H1 (cell line): ENCODE measurements at regions not wholly inside any gene's neighbourhood (a gene's known extent, or its start where the extent isn't known, plus 50 kb on each side); places are given as distances from the start of the nearest gene placed in this dataset.

Experiments
- CTCF ChIA-PET: fragments of 300-600 bp; sonication (Branson Sonifier 250); formaldehyde crosslinking; loops from one replicate; lab custom pipeline; 2021; ENCODE audit not compliant: partially characterized antibody; lab: Charles Lee
- POLR2A ChIA-PET: fragments of 300-600 bp; sonication (Branson Sonifier 250); formaldehyde crosslinking; loops from one replicate; lab custom pipeline; 2021; ENCODE audit warnings: inconsistent platforms; ENCODE audit not compliant: partially characterized antibody; lab: Charles Lee
- DNase-seq, 2 experiments: peaks; one replicate each; pipeline versions ENCODE4 v3.0.0 to v3.0.0-alpha.2; 2010 to 2022; ENCODE audit warnings: low spot score in 2 of 2, low read depth in 1 of 2, mixed read lengths in 1 of 2
- FAIRE-seq: peaks from 2 replicates; lab custom pipeline; 2011; peaks lifted over from hg19 to GRCh38; lab: Jason Lieb, UNC
- H2AFZ ChIP-seq: 2 replicates; pipeline ENCODE4 v1.8.1; 2012; ENCODE audit warnings: low read length, inconsistent platforms
- H2AK5ac ChIP-seq: 2 replicates; pipeline ENCODE4 v1.6.1; 2013; ENCODE audit warnings: low read depth, low read length
- H2BK120ac ChIP-seq: replicated peaks from 2 replicates; pipeline ENCODE3; 2013; ENCODE audit warnings: low read depth, low read length, inconsistent platforms
- H2BK12ac ChIP-seq: 2 replicates; pipeline ENCODE4 v1.6.1; 2013; ENCODE audit warnings: low read depth, low read length
- H2BK15ac ChIP-seq: 2 replicates; pipeline ENCODE4 v1.6.1; 2013; ENCODE audit warnings: low read length
- H2BK20ac ChIP-seq: 2 replicates; pipeline ENCODE4 v1.6.1; 2013; ENCODE audit warnings: low read length
- H2BK5ac ChIP-seq: 2 replicates; pipeline ENCODE4 v1.6.1; 2013; ENCODE audit warnings: low read depth, low read length
- H3K14ac ChIP-seq: 2 replicates; pipeline ENCODE4 v1.6.1; 2013; ENCODE audit warnings: inconsistent platforms; ENCODE audit not compliant: insufficient read length
- H3K18ac ChIP-seq: 2 replicates; pipeline ENCODE4 v1.6.1; 2013; ENCODE audit warnings: low read length; ENCODE audit errors: extremely low read depth
- H3K23ac ChIP-seq: 2 replicates; pipeline ENCODE4 v1.6.1; 2013; ENCODE audit warnings: inconsistent platforms; ENCODE audit not compliant: insufficient read length
- H3K23me2 ChIP-seq: 2 replicates; pipeline ENCODE4 v1.6.1; 2013; ENCODE audit warnings: low read depth, low read length
- H3K27ac ChIP-seq: 2 replicates; pipeline ENCODE4 v1.6.1; 2011; ENCODE audit warnings: low read depth, low read length, inconsistent platforms
- H3K27me3 ChIP-seq, 4 experiments: replicated peaks in 1 of 4; 1 replicate in 1 of 4; 2 replicates in 3 of 4; pipeline versions ENCODE4 v1.6.1 to v1.8.1; 2011 to 2013; ENCODE audit warnings: low read length in 3 of 4, mild to moderate bottlenecking in 3 of 4, inconsistent platforms in 2 of 4, mixed read lengths in 2 of 4, moderate library complexity in 1 of 4; ENCODE audit not compliant: control insufficient read depth in 3 of 4, insufficient read depth in 3 of 4; ENCODE audit errors: extremely low read depth in 1 of 4
- H3K36me3 ChIP-seq, 4 experiments: 2 replicates each; pipeline versions ENCODE4 v1.6.1 to v1.8.1; 2011 to 2013; ENCODE audit warnings: mild to moderate bottlenecking in 4 of 4, low read length in 3 of 4, moderate library complexity in 2 of 4, control low read depth in 1 of 4, inconsistent platforms in 1 of 4; ENCODE audit not compliant: insufficient read depth in 4 of 4, control insufficient read depth in 2 of 4
- H3K4ac ChIP-seq: replicated peaks from 2 replicates; pipeline ENCODE3; 2013; ENCODE audit warnings: low read length, low read depth, mixed read lengths, inconsistent platforms; ENCODE audit not compliant: insufficient read length
- H3K4me1 ChIP-seq, 4 experiments: replicated peaks in 1 of 4; 1 replicate in 1 of 4; 2 replicates in 3 of 4; pipeline versions ENCODE4 v1.6.1 to v1.8.1; 2011 to 2013; ENCODE audit warnings: low read length in 3 of 4, inconsistent platforms in 2 of 4, mixed read lengths in 1 of 4; ENCODE audit not compliant: insufficient read depth in 4 of 4, control insufficient read depth in 3 of 4
- H3K4me2 ChIP-seq, 2 experiments: 2 replicates each; pipeline versions ENCODE4 v1.6.1 to v1.8.1; 2011 to 2013; ENCODE audit warnings: low read depth in 2 of 2, low read length in 2 of 2, control low read depth in 1 of 2, inconsistent platforms in 1 of 2, mild to moderate bottlenecking in 1 of 2; ENCODE audit not compliant: insufficient read depth in 1 of 2
- H3K4me3 ChIP-seq, 4 experiments: fragments of 200-600, 300-600 bp in 1 of 4; sonication (generic), shearing (Covaris generic), sonication (Bioruptor Twin) in 1 of 4; 2 replicates each; pipeline versions ENCODE4 v1.5.1 to v1.8.1; 2011 to 2016; ENCODE audit warnings: low read length in 4 of 4, low read depth in 3 of 4, control low read depth in 2 of 4, inconsistent platforms in 2 of 4, mild to moderate bottlenecking in 2 of 4, mixed read lengths in 1 of 4, moderate library complexity in 1 of 4; ENCODE audit not compliant: insufficient read depth in 2 of 4; ENCODE audit errors: extremely low read depth in 1 of 4
- H3K56ac ChIP-seq: replicated peaks from 2 replicates; pipeline ENCODE3; 2013; ENCODE audit warnings: low read depth, mild to moderate bottlenecking, mixed read lengths, low read length, inconsistent platforms; ENCODE audit not compliant: insufficient read length
- H3K79me1 ChIP-seq: 2 replicates; pipeline ENCODE4 v1.6.1; 2013; ENCODE audit warnings: low read depth, low read length, control low read depth
- H3K79me2 ChIP-seq, 2 experiments: 2 replicates each; pipeline versions ENCODE4 v1.6.1 to v1.8.1; 2012 to 2013; ENCODE audit warnings: low read length in 2 of 2, mild to moderate bottlenecking in 2 of 2, inconsistent platforms in 1 of 2; ENCODE audit not compliant: insufficient read depth in 2 of 2, control insufficient read depth in 1 of 2
- H3K9ac ChIP-seq, 4 experiments: replicated peaks in 1 of 4; 1 replicate in 1 of 4; 2 replicates in 3 of 4; pipeline versions ENCODE4 v1.6.1 to v1.8.1; 2011 to 2013; ENCODE audit warnings: low read depth in 3 of 4, low read length in 3 of 4, control low read depth in 2 of 4, mild to moderate bottlenecking in 2 of 4, moderate library complexity in 2 of 4, inconsistent platforms in 1 of 4; ENCODE audit errors: extremely low read depth in 1 of 4
- H3K9me3 ChIP-seq, 2 experiments: 2 replicates each; pipeline versions ENCODE4 v1.6.1 to v1.8.1; 2012 to 2013; ENCODE audit warnings: mild to moderate bottlenecking in 2 of 2, moderate library complexity in 2 of 2, control low read depth in 1 of 2, inconsistent platforms in 1 of 2, low read depth in 1 of 2, low read length in 1 of 2, mixed read lengths in 1 of 2; ENCODE audit not compliant: insufficient read depth in 2 of 2
- H4K20me1 ChIP-seq, 2 experiments: replicated peaks in 1 of 2; 2 replicates each; pipeline versions ENCODE3 to v1.8.1; 2011 to 2013; ENCODE audit warnings: inconsistent platforms in 2 of 2, low read length in 2 of 2, mild to moderate bottlenecking in 1 of 2; ENCODE audit not compliant: insufficient read depth in 2 of 2, control insufficient read depth in 1 of 2
- H4K5ac ChIP-seq: 2 replicates; pipeline ENCODE4 v1.6.1; 2013; ENCODE audit warnings: low read length, low read depth, mixed read lengths, inconsistent platforms; ENCODE audit not compliant: insufficient read length
- H4K8ac ChIP-seq: 2 replicates; pipeline ENCODE4 v1.8.0; 2013; ENCODE audit warnings: mild to moderate bottlenecking, moderate library complexity, low read length, inconsistent platforms; ENCODE audit not compliant: insufficient read depth; ENCODE audit errors: extremely low read depth
- H4K91ac ChIP-seq: replicated peaks from 2 replicates; pipeline ENCODE3; 2013; ENCODE audit warnings: low read length, mixed read lengths, inconsistent platforms; ENCODE audit not compliant: insufficient read length
- ASH2L ChIP-seq: fragments of 200-600, 300-600 bp; sonication (generic); IDR thresholded peaks from one replicate; pipeline ENCODE4 v1.7.1; 2017; ENCODE audit warnings: low read length
- BCL11A ChIP-seq, 2 experiments: IDR thresholded peaks; one replicate each; pipeline ENCODE4 v1.6.1; 2011; ENCODE audit warnings: low read depth in 2 of 2, low read length in 2 of 2, mild to moderate bottlenecking in 2 of 2
- CHD1 ChIP-seq: IDR thresholded peaks from 2 replicates; pipeline ENCODE4 v1.6.1; 2012; ENCODE audit warnings: low read depth, low read length, improper control_type of control experiment
- CTCF ChIP-seq, 3 experiments: IDR thresholded peaks; 1 replicate in 2 of 3; 2 replicates in 1 of 3; pipeline versions ENCODE4 v1.5.1 to v1.6.1; 2011; ENCODE audit warnings: low read length in 3 of 3, mild to moderate bottlenecking in 3 of 3, inconsistent platforms in 2 of 3, low read depth in 1 of 3, moderate library complexity in 1 of 3; ENCODE audit not compliant: insufficient read depth in 1 of 3; ENCODE audit errors: control extremely low read depth in 1 of 3
- EZH2 ChIP-seq: fragments of 200-600 bp; sonication (generic); IDR thresholded peaks from 2 replicates; pipeline ENCODE4 v1.7.1; 2012; ENCODE audit warnings: low read depth, mild to moderate bottlenecking, moderate library complexity, low read length, inconsistent platforms; ENCODE audit not compliant: severe bottlenecking
- JUND ChIP-seq: IDR thresholded peaks from 2 replicates; pipeline ENCODE4 v1.6.1; 2011; ENCODE audit warnings: mild to moderate bottlenecking, improper control_type of control experiment, low read length
- WGBS, 2 experiments: shearing (Covaris generic) in 1 of 2; methylation state at CpG; one replicate each; pipeline versions ENCODE4 v1.1.6 to v1.1.7; 2013 to 2015; ENCODE audit warnings: low lambda C conversion rate in 2 of 2, mixed read lengths in 2 of 2, inconsistent platforms in 1 of 2, low coverage in 1 of 2, missing lambda C conversion rate in 1 of 2; ENCODE audit not compliant: insufficient replicate concordance in 2 of 2, insufficient coverage in 1 of 2, insufficient read length in 1 of 2; ENCODE audit errors: extremely low coverage in 1 of 2, missing lambda C conversion rate in 1 of 2; 5-methylcytosine and 5-hydroxymethylcytosine counted together

GRCh38 chr21:35460441-35460840 lies 411.3 kb upstream of the RUNX1 start:
- no peak for DNase-seq
- H3K56ac ChIP-seq = no peak overlapping the region

More at GRCh38 chr21:35460441-35460840, 411.3 kb upstream of the RUNX1 start:
- 93% methylated on average over 9 of the region's 9 CpGs; no CpG with 5 or more reads in 1 of the 2 experiments for WGBS, 2 experiments
- H3K79me2 ChIP-seq = no peaks in the 10 kb centered on the region
- H3K9ac ChIP-seq = no peak overlapping the region
- no peak overlapping the region for H3K4me3 ChIP-seq
- no peak overlapping the region for H3K14ac ChIP-seq
- no peak overlapping the region for H3K18ac ChIP-seq
- no peak overlapping the region for H2BK15ac ChIP-seq
- no peak overlapping the region for H3K23ac ChIP-seq
- H4K20me1 ChIP-seq = no peaks in the 10 kb centered on the region
- no peak overlapping the region for H2BK120ac ChIP-seq
- ChIA-PET CTCF (no interaction called here), POLR2A (no interaction called here)
- H4K91ac ChIP-seq = no peak overlapping the region
- TF ChIP-seq CTCF (IDR thresholded peaks at IDR 0.05; ENCODE audit: control extremely low read depth in 1 of 3, insufficient read depth in 1 of 3, low read depth in 1 of 3, low read length in 3 of 3) = no peak
- no peak for TF ChIP-seq BCL11A (IDR thresholded peaks at IDR 0.05; ENCODE audit: low read depth in 2 of 2, low read length in 2 of 2)
- no peak for TF ChIP-seq ASH2L
- no peak for TF ChIP-seq EZH2
- no peak for TF ChIP-seq JUND
- TF ChIP-seq CHD1 = no peak
- H4K5ac ChIP-seq = no peak overlapping the region
- H2BK5ac ChIP-seq = no peak overlapping the region
- H3K27ac ChIP-seq = no peak overlapping the region
- H2AFZ ChIP-seq = no peak overlapping the region
- no peaks in the 10 kb centered on the region for H3K27me3 ChIP-seq
- no peaks in the 10 kb centered on the region for H3K36me3 ChIP-seq
- no peaks in the 10 kb centered on the region for H3K79me1 ChIP-seq
- peaks cover 0 to 10% (median 4%) of the 10 kb centered on the region in 4 experiments; a peak in 4 of 7 replicates for H3K4me1 ChIP-seq
- no peak overlapping the region for H2BK12ac ChIP-seq
- no peak overlapping the region for H2AK5ac ChIP-seq
- no peak overlapping the region for H2BK20ac ChIP-seq
- H3K4me2 ChIP-seq = no peak overlapping the region
- peaks cover 0 to 4% of the 10 kb centered on the region in 2 experiments; a peak in 1 of 4 replicates for H3K9me3 ChIP-seq
- H4K8ac ChIP-seq = no peak overlapping the region
- H3K4ac ChIP-seq = no peak overlapping the region
- no peak for FAIRE-seq
- no peaks in the 10 kb centered on the region for H3K23me2 ChIP-seq
